PC-9 (cell line): ENCODE measurements at regions not wholly inside any gene's neighbourhood (a gene's known extent, or its start where the extent isn't known, plus 50 kb on each side); places are given as distances from the start of the nearest gene placed in this dataset.

Experiments used
- BruUV-seq: library from RNA; stranded (reverse); fragments of 400-500 nt; replicated peaks from 2 replicates; lab custom pipeline; 2021; lab: Mats Ljungman, UMichigan
- CTCF ChIA-PET: fragments of 300-600 bp; sonication (Branson Sonifier 250); formaldehyde crosslinking; loops from one replicate; lab custom pipeline; 2022; ENCODE audit warnings: antibody characterized with exemption; lab: Charles Lee
- POLR2A ChIA-PET: fragments of 300-600 bp; sonication (Branson Sonifier 250); formaldehyde crosslinking; loops from one replicate; lab custom pipeline; 2022; ENCODE audit warnings: antibody characterized with exemption; ENCODE audit not compliant: unreplicated experiment; lab: Charles Lee
- DNase-seq, 2 experiments: peaks; one replicate each; pipeline versions ENCODE4 v3.0.0 to v3.0.0-alpha.2; 2015 to 2022; ENCODE audit warnings: mixed read lengths in 1 of 2
- H2AFZ ChIP-seq: fragments of 200-600 bp; sonication (generic); 2 replicates; pipeline ENCODE4 v1.8.1; 2017; ENCODE audit warnings: antibody characterized with exemption
- H3F3A ChIP-seq: fragments of 200-600 bp; sonication (generic); 2 replicates; pipeline ENCODE4 v1.8.1; 2017; ENCODE audit warnings: antibody characterized with exemption, mild to moderate bottlenecking, low read depth; ENCODE audit not compliant: insufficient read depth
- H3K27ac ChIP-seq: fragments of 200-600 bp; sonication (generic); 2 replicates; pipeline ENCODE4 v1.6.1; 2016; ENCODE audit warnings: mixed run types
- H3K27me3 ChIP-seq: fragments of 200-600 bp; sonication (generic); 2 replicates; pipeline ENCODE4 v1.6.1; 2016; ENCODE audit warnings: low read depth, mixed run types; ENCODE audit not compliant: insufficient read depth
- H3K36me3 ChIP-seq: fragments of 200-600 bp; sonication (generic); 2 replicates; pipeline ENCODE4 v1.6.1; 2016; ENCODE audit warnings: low read depth, mixed run types
- H3K4me1 ChIP-seq: fragments of 200-600 bp; sonication (generic); replicated peaks from 2 replicates; pipeline ENCODE4 v1.6.1; 2016; ENCODE audit warnings: mixed run types; ENCODE audit not compliant: insufficient read depth
- H3K4me2 ChIP-seq: fragments of 200-600 bp; sonication (generic); 2 replicates; pipeline ENCODE4 v1.6.1; 2017; ENCODE audit warnings: mixed run types
- H3K4me3 ChIP-seq: fragments of 200-600 bp; sonication (generic); 2 replicates; pipeline ENCODE4 v1.6.1; 2016; ENCODE audit warnings: mixed run types
- H3K79me2 ChIP-seq: fragments of 200-600 bp; sonication (generic); 2 replicates; pipeline ENCODE4 v1.6.1; 2017; ENCODE audit warnings: low read depth, mixed run types
- H3K9me2 ChIP-seq: fragments of 200-600 bp; sonication (generic); 2 replicates; pipeline ENCODE4 v1.8.1; 2017; ENCODE audit warnings: mild to moderate bottlenecking; ENCODE audit not compliant: insufficient read depth
- H3K9me3 ChIP-seq: fragments of 200-600 bp; sonication (generic); 2 replicates; pipeline ENCODE4 v1.8.1; 2016; ENCODE audit warnings: low read depth; ENCODE audit not compliant: insufficient read depth
- H4K20me1 ChIP-seq: fragments of 200-600 bp; sonication (generic); 2 replicates; pipeline ENCODE4 v1.8.1; 2017; ENCODE audit not compliant: insufficient read depth
- EZH2 ChIP-seq: fragments of 200-600 bp; sonication (generic); IDR thresholded peaks from 2 replicates; pipeline ENCODE4 v1.8.0; 2017; ENCODE audit warnings: antibody characterized with exemption, low read depth
- intact Hi-C: fragments of 100-400 bp; cut with micrococcal nuclease; formaldehyde crosslinking; loops from one replicate; pipeline ENCODE4 v1.10.0; 2022; ENCODE audit not compliant: unreplicated experiment
- TF ChIP-seq, protein P1 (sequence below): fragments of 200-600 bp; sonication (generic); conservative IDR thresholded peaks from 2 replicates; pipeline ENCODE4 v1.6.1; 2017; ENCODE audit warnings: mixed run types, antibody characterized with exemption, mild to moderate bottlenecking, moderate library complexity

- ChIA-PET CTCF (no interaction called here), POLR2A (no interaction called here)
- DNase-seq = no peak
- Histone ChIP-seq H3K36me3 (no peaks in the 10 kb centered on the region), H3K4me1 (no peaks in the 10 kb centered on the region), H4K20me1 (no peaks in the 10 kb centered on the region), H3K27me3 (no peaks in the 10 kb centered on the region), H2AFZ (no peak overlapping the region), H3K4me2 (no peak overlapping the region), H3K9me3 (no peaks in the 10 kb centered on the region), H3K9me2 (no peaks in the 10 kb centered on the region), H3K79me2 (no peaks in the 10 kb centered on the region), H3K4me3 (no peak overlapping the region), H3K27ac (no peak overlapping the region), H3F3A (no peaks in the 10 kb centered on the region)
- TF ChIP-seq, protein P1, sequence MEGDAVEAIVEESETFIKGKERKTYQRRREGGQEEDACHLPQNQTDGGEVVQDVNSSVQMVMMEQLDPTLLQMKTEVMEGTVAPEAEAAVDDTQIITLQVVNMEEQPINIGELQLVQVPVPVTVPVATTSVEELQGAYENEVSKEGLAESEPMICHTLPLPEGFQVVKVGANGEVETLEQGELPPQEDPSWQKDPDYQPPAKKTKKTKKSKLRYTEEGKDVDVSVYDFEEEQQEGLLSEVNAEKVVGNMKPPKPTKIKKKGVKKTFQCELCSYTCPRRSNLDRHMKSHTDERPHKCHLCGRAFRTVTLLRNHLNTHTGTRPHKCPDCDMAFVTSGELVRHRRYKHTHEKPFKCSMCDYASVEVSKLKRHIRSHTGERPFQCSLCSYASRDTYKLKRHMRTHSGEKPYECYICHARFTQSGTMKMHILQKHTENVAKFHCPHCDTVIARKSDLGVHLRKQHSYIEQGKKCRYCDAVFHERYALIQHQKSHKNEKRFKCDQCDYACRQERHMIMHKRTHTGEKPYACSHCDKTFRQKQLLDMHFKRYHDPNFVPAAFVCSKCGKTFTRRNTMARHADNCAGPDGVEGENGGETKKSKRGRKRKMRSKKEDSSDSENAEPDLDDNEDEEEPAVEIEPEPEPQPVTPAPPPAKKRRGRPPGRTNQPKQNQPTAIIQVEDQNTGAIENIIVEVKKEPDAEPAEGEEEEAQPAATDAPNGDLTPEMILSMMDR = no peak
- TF ChIP-seq EZH2 = no peak
- intact Hi-C loops = no loop called here
- no TSS peak for BruUV-seq
These were observed 263.5 kb downstream of the NOVA1 start for GRCh38 chr14:26334288-26334687.

GRCh38 chr14:26332966-26333365, 264.9 kb downstream of the NOVA1 start:
- no peak for DNase-seq
- Histone ChIP-seq H3K27ac (no peak overlapping the region), H3K9me2 (no peaks in the 10 kb centered on the region), H3F3A (no peaks in the 10 kb centered on the region), H3K4me1 (no peaks in the 10 kb centered on the region), H3K4me2 (no peak overlapping the region), H3K79me2 (no peaks in the 10 kb centered on the region), H2AFZ (no peak overlapping the region), H3K4me3 (no peak overlapping the region), H3K27me3 (no peaks in the 10 kb centered on the region), H3K9me3 (no peaks in the 10 kb centered on the region), H4K20me1 (no peaks in the 10 kb centered on the region), H3K36me3 (no peaks in the 10 kb centered on the region)
- CTCF ChIA-PET = no interaction called here
- BruUV-seq = no TSS peak
- intact Hi-C loops = no loop called here
- POLR2A ChIA-PET = no interaction called here
- no peak for TF ChIP-seq EZH2
- TF ChIP-seq, protein P1 = no peak

- no peak for DNase-seq
- intact Hi-C loops = no loop called here
- Histone ChIP-seq H3K4me2 (no peak overlapping the region), H3K27ac (no peak overlapping the region), H3K27me3 (no peaks in the 10 kb centered on the region), H3K79me2 (no peaks in the 10 kb centered on the region), H3K4me3 (no peak overlapping the region), H3K36me3 (no peaks in the 10 kb centered on the region), H4K20me1 (no peaks in the 10 kb centered on the region), H3K9me3 (no peaks in the 10 kb centered on the region), H3K9me2 (no peaks in the 10 kb centered on the region), H3F3A (no peaks in the 10 kb centered on the region), H3K4me1 (no peaks in the 10 kb centered on the region), H2AFZ (no peak overlapping the region)
- POLR2A ChIA-PET = no interaction called here
- CTCF ChIA-PET = no interaction called here
- TF ChIP-seq, protein P1 = no peak
- no peak for TF ChIP-seq EZH2
- no TSS peak for BruUV-seq
These were observed 266.9 kb downstream of the NOVA1 start for GRCh38 chr14:26330982-26331381.
